ENCODE measurements at regions not wholly inside any gene's neighbourhood (a gene's known extent, or its start where the extent isn't known, plus 50 kb on each side); places are given as distances from the start of the nearest gene placed in this dataset.

DNA sequence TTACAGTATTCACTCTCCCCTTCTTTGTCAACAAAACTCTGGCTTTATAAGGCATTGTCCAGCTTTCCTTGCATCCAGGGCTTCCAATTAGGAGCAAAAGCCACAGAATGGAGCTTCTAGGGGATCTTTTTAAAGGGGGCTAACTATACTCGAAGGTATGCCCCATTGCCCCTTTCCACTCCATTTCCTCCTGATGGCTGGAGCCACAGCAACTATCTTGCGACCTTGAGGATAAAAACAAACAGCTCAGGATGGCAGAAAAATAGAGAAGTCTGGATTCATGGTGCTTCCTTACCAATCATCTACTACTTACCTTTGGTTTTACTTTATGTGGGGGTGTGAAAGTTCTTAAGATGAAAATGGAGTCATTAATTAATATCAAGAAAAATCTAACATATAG lies 206.3 kb upstream of the PODXL start:
- TF ChIP-seq, protein P1, sequence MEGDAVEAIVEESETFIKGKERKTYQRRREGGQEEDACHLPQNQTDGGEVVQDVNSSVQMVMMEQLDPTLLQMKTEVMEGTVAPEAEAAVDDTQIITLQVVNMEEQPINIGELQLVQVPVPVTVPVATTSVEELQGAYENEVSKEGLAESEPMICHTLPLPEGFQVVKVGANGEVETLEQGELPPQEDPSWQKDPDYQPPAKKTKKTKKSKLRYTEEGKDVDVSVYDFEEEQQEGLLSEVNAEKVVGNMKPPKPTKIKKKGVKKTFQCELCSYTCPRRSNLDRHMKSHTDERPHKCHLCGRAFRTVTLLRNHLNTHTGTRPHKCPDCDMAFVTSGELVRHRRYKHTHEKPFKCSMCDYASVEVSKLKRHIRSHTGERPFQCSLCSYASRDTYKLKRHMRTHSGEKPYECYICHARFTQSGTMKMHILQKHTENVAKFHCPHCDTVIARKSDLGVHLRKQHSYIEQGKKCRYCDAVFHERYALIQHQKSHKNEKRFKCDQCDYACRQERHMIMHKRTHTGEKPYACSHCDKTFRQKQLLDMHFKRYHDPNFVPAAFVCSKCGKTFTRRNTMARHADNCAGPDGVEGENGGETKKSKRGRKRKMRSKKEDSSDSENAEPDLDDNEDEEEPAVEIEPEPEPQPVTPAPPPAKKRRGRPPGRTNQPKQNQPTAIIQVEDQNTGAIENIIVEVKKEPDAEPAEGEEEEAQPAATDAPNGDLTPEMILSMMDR (conservative IDR thresholded peaks at IDR 0.05; ENCODE audit: low read depth, low read length) = no peak
- TF ChIP-seq MXI1 (IDR thresholded peaks at IDR 0.05; ENCODE audit: borderline replicate concordance, low read depth, low read length) = no peak

All from IMR-90 (cell line).